Right lobe of liver (tissue), 6 donors: ENCODE measurements at regions not wholly inside any gene's neighbourhood (a gene's known extent, or its start where the extent isn't known, plus 50 kb on each side); places are given as distances from the start of the nearest gene placed in this dataset.

Experiments used
- ATAC-seq, 4 donors: fragments of 200-7000 bp; cut with Tn5 transposase; one replicate each; pipeline ENCODE4 v1.9.1; 2020; ENCODE audit warnings: mild to moderate bottlenecking in 4 of 4, moderate library complexity in 4 of 4
- DNase-seq, 3 donors: peaks; one replicate each; pipeline ENCODE4 v3.0.0-alpha.2; 2020
- H3K27ac ChIP-seq, 3 donors: fragments of 200-600 bp; one replicate each; pipeline ENCODE4 v1.8.0; 2022
- H3K27me3 ChIP-seq, 2 donors: fragments of 200-600 bp; one replicate each; pipeline ENCODE4 v1.8.0; 2022
- H3K36me3 ChIP-seq, 4 donors: fragments of 200-600 bp; sonication (generic) in 1 of 4; one replicate each; pipeline versions ENCODE4 v1.5.1 to v1.8.0; 2017 to 2022; ENCODE audit warnings: control low read depth in 1 of 4
- H3K4me1 ChIP-seq, 4 donors: fragments of 200-600 bp; sonication (generic) in 1 of 4; one replicate each; pipeline versions ENCODE4 v1.5.1 to v1.8.0; 2017 to 2022; ENCODE audit warnings: control low read depth in 1 of 4
- H3K4me3 ChIP-seq, 3 donors: fragments of 200-600 bp; one replicate each; pipeline ENCODE4 v1.8.0; 2022
- H3K9me3 ChIP-seq, 4 donors: fragments of 200-600 bp; sonication (generic) in 1 of 4; one replicate each; pipeline versions ENCODE4 v1.5.1 to v1.8.0; 2017 to 2022; ENCODE audit warnings: control low read depth in 1 of 4
- CTCF ChIP-seq, 4 donors: fragments of 200-600 bp in 3 of 4; fragments of 450-650 bp in 1 of 4; IDR thresholded peaks; one replicate each; pipeline versions ENCODE4 v1.5.1 to v1.8.0; 2016 to 2022; ENCODE audit warnings: antibody characterized with exemption in 4 of 4, mild to moderate bottlenecking in 2 of 4
- POLR2A ChIP-seq: fragments of 450-650 bp; IDR thresholded peaks from one replicate; pipeline ENCODE4 v1.6.1; 2017; ENCODE audit warnings: antibody characterized with exemption, mild to moderate bottlenecking
- WGBS: methylation state at CpG from one replicate; pipeline ENCODE4 v1.1.6; 2018; ENCODE audit warnings: low coverage, low lambda C conversion rate; ENCODE audit not compliant: insufficient coverage; ENCODE audit errors: missing lambda C conversion rate; 5-methylcytosine and 5-hydroxymethylcytosine counted together
- intact Hi-C, 2 donors: fragments of 100-400 bp; cut with DNase I; formaldehyde crosslinking; loops; one replicate each; pipeline versions ENCODE4 v1.11.2 to v1.14.1; 2022
- donor health status: DM: no; HTN: yes; CAD: no.
- donor health status: DM: no; HTN: no; CAD: no.
- donor health status: DM: no; HTN: no; CAD: no.
- donor health status: DM: no; HTN: yes; CAD: no.
- donor health status: DM: no; HTN: yes; CAD: no.

DNA sequence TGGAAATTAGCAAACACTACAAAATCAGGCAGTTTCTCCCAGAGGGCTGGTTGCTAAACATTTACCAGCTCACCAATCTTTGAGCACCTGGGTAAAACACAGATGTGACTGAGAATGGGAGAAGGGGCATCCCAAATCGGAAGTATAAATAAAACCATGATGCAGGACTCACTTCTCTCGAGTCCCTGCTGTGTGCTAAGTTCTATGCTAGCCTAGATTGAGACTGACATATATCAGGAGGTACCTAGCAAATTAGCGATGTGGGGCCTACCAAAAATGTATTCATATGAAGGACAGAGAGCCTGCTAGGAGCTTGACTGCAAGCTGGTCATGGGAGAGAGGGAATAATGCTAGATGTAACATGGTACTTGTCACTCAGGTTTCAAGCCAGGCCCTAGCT is 171.9 kb upstream of the PGRMC2 start:
- ATAC-seq (no peak), DNase-seq (no peak)
- 63% methylated on average over 3 of the region's 3 CpGs for WGBS
- Histone ChIP-seq H3K36me3 (no peaks in the 10 kb centered on the region), H3K27ac (no peak overlapping the region), H3K27me3 (no peaks in the 10 kb centered on the region), H3K4me3 (no peak overlapping the region), H3K4me1 (no peaks in the 10 kb centered on the region), H3K9me3 (no peaks in the 10 kb centered on the region)
- no peak for TF ChIP-seq CTCF (IDR thresholded peaks at IDR 0.05)
- TF ChIP-seq POLR2A = no peak
- intact Hi-C loops = no loop called here

GRCh38 chr4:128458816-128459215 is 171.2 kb upstream of the PGRMC2 start:
- WGBS = 94% methylated on average over 3 of the region's 3 CpGs
- Histone ChIP-seq H3K4me1 (no peaks in the 10 kb centered on the region), H3K9me3 (no peaks in the 10 kb centered on the region), H3K27me3 (no peaks in the 10 kb centered on the region), H3K4me3 (no peak overlapping the region), H3K36me3 (no peaks in the 10 kb centered on the region), H3K27ac (no peak overlapping the region)
- intact Hi-C loops = no loop called here
- TF ChIP-seq CTCF (IDR thresholded peaks at IDR 0.05) (no peak), POLR2A (no peak)
- DNase-seq (no peak), ATAC-seq (no peak)

GRCh38 chr4:128457726-128458125 is 170.1 kb upstream of the PGRMC2 start:
- Histone ChIP-seq H3K27ac (no peak overlapping the region), H3K4me1 (no peaks in the 10 kb centered on the region), H3K27me3 (no peaks in the 10 kb centered on the region), H3K9me3 (no peaks in the 10 kb centered on the region), H3K36me3 (no peaks in the 10 kb centered on the region), H3K4me3 (no peak overlapping the region)
- ATAC-seq (no peak), DNase-seq (no peak)
- WGBS = 70% methylated on average over 2 of the region's 2 CpGs
- intact Hi-C loops = no loop called here
- TF ChIP-seq POLR2A (no peak), CTCF (IDR thresholded peaks at IDR 0.05) (no peak)

DNA sequence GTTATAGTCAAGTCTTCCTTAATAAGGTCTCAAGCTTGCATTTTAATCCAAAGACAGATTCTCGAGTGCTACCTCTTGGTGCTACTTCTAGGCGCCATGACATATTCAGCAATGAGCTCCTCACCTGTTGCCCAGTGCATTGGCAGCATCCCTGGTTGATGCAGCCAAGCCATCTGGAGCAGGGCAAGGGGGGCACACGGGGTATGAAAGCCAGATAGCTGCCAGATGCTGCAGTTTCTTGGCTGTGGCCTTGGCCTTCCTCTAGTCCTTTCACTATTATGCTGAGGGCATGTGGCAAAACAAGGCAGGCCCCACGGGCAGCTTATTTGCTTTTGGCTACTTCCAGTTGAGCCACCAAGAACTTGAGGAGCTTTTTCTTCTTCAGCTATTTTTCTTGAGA is 168.6 kb upstream of the PGRMC2 start:
- Histone ChIP-seq H3K36me3 (no peaks in the 10 kb centered on the region), H3K4me1 (no peaks in the 10 kb centered on the region), H3K27me3 (no peaks in the 10 kb centered on the region), H3K4me3 (no peak overlapping the region), H3K9me3 (no peaks in the 10 kb centered on the region), H3K27ac (no peak overlapping the region)
- WGBS = 20% methylated on average over 1 of the region's 4 CpGs
- TF ChIP-seq POLR2A = no peak
- DNase-seq (no peak), ATAC-seq (no peak)
- intact Hi-C loops = no loop called here

- no peak for ATAC-seq
- intact Hi-C loops = no loop called here
- DNase-seq = no peak
- Histone ChIP-seq H3K36me3 (no peaks in the 10 kb centered on the region), H3K4me3 (no peak overlapping the region), H3K27ac (no peak overlapping the region), H3K4me1 (no peaks in the 10 kb centered on the region), H3K27me3 (no peaks in the 10 kb centered on the region), H3K9me3 (no peaks in the 10 kb centered on the region)
- WGBS = 100% methylated on average over 1 of the region's 1 CpG
- no peak for TF ChIP-seq CTCF (IDR thresholded peaks at IDR 0.05)
- TF ChIP-seq POLR2A = no peak
These were observed 167.9 kb upstream of the PGRMC2 start for GRCh38 chr4:128455480-128455879.
